Right kidney (tissue), 1 donor: ENCODE measurements at regions not wholly inside any gene's neighbourhood (a gene's known extent, or its start where the extent isn't known, plus 50 kb on each side); places are given as distances from the start of the nearest gene placed in this dataset.

Experiments used
- DNase-seq: peaks from one replicate; pipeline ENCODE4 v3.0.0-alpha.2; 2016

DNA sequence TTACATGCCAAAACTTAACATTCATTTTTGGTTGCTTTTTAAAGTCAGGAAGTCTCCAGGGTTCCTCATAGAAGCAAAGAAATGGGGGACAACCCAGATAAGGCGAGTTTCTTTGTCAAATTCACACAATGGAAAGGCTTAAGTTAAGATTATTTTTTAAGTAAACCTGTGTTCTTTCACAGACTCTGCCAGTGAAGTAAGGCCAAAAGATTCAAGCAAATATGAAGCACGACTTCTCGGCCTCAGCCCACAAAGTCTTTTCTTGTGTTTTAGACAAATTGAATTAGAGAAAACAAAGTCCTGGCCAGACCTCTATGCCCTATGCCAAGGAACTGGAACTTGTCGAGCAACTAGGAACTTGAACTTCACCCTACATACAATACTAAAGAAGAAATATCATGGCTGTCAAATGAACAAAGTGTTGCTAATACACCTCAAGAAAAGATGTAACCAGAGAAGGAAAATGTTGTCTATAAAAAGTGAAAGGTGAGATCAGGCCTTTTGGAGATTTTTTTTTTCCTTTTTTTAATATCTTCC, 540.0 kb upstream of the JARID2 start:
- no peak for DNase-seq

DNA sequence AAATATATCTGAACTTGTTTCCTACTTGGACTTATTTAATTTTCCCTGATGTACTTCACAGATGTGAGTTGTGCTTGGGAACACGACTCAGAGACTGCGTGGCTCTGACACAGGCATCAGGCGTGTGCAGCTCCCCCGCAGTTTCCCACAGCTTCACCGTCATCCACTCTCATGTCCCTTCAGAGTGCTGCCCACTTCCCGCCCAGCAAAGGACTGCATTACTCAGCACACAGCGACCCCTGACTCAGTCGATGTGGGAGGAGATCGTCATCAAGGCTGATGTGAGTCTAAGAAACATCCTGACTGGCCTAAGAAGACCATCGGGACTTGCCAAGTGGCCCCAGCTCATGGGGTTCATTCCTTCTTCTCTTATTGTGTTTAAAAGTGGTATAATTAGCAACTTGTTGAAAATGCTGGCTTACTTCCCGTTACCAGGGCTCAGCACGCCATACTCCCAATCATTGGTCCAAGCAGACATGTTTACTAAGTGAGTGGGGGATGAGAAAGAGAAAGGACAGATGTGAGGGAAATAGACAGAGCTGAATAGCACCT, 539.4 kb upstream of the JARID2 start:
- no peak for DNase-seq

DNA sequence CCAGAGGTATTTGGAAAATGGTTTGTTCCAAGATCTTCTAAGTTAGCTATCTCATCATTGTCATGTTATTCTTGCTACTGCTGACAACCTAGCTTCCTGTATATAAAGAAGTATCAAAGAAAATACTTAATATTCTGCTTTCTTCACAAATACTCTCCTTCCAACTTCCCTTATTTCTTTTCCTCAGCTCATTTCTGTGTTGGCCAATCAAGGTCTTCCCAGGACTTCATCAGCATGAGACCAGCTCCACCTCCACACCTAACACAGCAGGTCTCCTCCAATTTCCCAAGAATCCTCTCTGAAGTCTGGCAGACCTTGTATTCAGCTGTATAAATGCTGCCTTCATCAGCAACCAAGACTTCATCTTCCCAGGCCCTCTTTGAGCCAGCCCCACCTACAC, 538.6 kb upstream of the JARID2 start:
- DNase-seq: no peak

DNA sequence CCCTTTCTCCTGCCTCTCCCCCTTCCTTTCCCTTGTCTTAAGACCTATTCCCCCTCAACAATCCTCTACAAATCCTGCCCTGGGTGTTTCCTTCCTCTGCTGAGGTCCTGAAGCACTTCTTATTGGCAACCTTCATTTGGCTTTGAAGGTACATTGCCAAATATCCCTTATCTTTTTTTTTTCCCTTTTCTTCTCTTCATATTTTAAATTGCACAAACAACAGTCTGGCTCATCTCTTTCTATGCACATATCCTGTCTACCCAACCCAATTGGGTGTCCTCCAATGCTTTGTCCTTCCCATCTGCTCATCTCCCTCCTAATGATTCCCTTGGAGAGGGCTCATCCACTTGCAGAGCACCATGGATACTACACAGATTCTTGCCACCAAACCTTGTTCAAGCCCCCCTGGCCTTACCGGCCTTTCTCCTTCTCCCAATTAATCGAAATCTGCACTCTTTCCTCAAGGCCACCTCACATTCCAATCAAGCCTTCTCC, 537.9 kb upstream of the JARID2 start:
- DNase-seq: no peak

DNA sequence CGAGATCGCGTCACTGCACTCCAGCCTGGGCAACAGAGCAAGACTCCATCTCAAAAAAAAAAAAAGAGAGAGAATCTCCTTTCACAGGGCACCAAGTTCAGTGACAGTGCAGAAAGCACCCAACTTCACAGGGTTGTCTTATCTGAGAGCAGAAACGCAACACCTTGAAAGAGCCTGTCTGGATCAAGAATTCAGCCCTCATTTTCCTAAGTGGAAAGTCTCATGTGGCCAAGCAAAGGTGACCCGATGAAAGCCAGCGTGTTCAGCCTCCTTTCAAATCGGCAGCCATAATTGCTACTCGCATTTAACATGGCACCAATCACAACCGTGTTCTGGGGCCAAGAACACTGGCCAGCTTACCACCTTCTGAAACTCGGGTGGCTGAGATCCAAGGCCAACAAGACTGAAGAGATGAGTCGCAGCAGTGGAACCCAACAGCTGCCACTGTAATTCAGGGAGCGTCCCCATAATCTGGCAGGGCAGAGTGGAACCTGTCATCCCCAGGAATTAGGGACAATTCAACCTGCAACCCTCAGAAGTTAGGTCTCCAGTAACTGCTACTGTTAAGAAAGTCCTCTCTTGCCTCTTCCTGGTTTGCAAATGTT, 536.7 kb upstream of the JARID2 start:
- no peak for DNase-seq

DNA sequence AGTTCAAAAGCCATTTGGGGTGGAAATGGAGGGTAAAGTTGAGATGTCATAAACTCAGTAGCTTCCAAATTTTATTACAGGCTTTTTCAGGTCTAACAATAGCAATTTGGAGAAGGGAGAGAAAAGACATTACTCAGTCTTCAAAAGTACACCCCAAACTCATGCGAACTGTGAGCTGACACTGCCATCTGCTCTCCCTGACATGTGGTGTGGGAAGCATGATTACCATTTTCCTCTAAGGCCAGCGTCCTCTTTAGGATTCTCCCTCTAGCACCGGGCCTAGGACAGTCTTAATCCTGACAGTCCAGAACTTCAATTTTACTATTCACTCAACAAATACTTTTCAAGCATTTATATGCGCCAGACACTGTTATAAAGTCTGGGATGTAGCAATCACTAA, 536.0 kb upstream of the JARID2 start:
- DNase-seq: no peak

DNA sequence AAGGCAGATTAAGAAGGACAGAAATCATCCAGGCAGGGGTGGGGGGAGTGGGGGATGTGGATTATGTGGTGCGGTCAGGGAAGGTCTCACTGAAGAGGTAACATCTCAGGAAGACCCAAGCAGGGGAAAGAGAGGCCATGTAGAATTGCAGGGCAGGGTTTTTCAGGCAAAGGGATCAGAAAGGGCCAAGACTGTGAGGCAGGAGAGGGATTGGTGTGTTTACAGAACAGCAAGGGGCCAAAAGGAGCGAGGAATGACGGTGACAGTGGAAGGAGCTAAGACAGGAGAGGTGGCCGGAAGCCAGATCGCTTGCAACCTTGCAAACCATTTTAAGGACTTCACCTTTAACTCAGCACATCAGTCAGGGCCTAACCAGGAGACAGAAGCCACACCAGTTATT, 535.4 kb upstream of the JARID2 start:
- no peak for DNase-seq

DNA sequence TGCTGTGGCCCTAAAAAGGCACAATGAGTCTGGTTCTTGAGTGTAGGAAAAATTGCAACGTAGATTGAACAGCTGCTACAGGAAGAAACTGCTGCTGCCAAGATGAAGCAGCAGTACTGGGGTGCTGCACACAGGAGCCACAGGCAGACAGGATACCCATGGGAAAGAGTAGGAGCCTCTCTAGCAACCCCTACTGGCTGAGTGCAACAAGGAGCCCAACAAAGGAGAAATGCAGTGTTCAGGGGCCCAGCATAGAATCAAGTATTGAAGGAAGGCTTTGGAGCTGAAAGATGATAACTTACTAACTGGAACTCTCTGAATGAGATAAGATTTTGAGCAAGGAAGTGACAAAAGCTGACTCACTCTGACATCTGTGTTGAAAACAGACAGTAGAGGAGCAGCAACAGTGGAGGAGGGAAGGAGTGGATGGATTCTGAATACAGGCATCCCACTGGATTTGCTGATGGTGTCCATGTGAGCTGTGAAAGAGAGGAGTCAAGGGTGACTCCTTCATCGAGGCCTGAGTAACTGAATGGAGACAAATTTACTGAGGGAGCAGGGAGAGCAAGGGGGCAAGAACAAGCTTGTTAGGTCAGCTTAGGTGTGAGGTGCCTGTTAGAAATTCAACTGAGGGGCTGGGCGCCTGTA, 534.7 kb upstream of the JARID2 start:
- DNase-seq: no peak

DNA sequence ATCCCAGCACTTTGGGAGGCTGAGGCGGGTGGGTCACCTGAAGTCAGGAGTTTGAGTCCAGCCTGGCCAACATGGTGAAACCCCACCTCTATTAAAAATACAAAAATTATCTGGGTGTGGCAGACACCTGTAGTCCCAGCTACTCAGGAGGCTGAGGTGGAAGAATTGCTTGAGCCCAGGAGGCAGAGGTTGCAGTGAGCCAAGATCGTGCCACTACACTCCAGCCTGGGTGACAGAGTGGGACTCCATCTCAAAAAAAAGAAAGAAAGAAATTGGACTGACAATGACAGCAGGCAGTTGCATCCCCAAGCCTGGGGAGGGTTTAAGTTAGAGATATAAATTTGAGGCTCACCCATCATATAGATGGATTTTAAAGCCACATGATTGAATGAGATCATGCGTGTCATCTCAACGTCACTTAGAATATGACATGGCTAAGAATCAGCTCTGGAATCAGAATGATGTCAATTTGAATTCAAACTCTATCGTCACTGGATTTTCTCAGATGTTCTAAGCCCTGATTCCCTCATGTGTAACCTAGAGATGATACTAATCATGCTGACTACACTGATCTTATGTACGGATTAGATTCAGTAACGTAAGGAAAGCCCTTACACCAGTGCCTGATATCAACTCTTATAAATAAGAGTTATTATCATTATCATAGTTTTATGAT, 534.0 kb upstream of the JARID2 start:
- no peak for DNase-seq

DNA sequence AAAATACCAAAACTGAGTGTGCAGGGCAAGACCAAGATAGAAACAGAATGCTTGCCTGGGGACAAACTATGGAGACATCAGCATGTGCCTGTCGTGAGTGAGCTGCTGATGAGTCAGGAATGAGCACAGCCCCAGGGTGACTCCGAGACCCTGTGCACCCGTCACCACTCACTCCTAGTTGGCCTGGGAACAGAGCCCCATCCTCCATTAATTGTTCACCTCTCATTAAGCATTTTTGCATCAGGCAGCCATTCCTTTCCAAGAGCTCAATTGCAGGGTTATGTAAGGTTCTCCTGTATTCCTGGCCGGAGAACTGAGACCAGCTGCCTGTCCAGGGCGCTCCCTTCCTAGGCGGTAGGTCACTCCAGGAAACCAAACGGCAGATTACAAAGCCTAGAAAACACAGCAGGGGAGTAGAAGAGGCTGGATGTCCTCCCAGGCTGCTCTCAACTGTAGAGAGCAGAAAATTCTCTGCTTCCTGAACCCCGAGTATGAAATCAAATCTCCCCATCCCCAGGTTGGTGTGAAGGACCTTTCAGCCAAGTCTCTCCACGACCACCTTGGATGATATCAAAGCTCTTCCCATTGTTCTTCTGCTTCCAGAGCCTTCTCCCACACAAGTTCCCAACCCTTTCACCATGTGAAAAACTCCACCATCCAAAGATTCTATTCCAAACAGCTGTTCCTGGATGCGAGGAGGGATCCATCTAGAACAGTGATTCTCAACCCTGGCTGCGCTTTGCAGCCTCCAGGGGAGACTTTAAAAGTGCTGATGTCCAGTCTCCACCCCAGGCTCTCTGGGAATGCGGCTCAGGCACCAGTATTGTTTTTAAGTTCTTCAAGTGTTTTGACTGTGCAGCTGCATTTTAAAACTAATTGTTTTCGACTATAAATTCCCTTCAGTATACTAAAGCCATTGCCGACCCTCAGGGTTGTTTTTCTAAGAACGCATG, 532.6 kb upstream of the JARID2 start:
- DNase-seq: no peak

DNA sequence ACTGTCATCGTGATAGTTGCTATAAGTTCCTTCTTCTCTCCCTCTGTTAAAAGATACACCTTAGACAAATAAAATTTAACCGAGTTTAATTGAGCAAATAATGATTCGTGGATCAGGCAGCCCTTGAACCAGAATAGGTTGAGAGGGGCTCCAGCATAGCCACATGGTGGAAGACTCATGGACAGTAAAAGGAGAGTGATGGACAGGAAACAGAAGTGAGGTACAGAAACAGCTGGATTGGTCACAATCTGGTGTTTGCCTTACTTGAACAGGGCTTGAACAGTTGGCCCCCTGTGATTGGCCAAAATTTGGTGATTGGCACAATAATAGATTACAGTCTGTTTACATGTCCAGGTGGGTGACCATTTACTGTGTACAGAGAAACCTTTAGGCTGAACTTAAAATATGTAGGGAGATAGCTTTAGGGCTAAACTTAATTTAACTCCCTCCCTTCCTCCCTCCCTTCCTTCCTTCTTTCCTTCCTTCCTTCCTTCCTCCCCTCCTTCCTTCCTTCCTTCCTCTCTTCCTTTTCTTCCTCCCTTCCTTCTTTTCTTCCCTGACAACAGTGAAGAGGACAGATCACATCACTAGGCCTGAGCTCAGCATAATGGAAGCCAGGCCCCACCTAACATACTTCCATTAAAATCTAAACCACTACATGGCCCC, 531.8 kb upstream of the JARID2 start:
- DNase-seq: no peak

DNA sequence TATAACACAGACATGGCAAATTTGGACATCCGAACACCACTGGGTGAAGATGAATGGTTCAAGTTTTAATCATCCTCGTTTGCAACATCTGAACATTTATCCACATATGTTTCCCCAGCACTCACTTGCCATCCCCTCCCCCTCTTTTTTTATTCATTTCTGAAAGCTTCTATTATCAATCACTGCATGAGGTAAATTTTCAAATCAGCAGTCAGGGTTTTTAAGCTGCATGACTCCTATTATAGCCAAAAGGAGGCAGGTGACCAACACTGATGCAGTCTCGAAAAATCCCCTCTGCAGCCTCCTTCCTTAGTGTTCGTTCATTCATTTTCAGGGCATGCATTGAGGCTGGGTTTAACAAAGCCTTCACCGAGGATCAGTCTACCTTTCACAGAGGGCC, 530.8 kb upstream of the JARID2 start:
- DNase-seq: no peak

DNA sequence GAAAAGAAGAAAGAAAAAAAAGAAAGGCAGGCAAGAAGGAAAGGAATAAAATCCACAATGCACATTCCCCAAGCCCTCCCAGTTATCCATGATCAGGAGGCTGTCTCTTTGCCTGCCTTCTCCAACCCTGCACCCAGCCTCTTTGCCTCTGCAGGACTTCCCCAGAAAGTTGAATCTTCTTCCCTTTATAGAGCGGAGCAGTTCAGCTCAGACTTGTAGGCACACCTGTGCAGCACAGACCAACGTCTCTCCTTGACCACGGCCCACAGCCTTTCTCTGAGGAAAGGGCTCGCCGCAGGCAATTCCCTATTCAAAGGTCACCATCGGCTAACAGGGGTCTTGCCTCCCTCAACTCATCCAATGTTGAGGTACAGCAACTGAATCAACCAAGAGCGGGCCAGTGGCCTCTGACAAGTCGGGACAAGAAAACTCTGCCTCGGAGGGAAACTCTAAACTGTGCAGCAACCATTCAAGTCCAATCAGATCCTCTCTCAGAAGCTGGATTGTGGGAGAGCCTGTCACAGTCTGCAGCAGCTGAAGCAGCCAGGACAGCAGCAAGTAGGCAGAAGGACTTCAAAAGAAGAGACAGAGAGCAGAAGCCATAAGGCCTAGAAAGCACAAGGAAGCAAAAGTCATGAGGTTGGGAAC, 529.2 kb upstream of the JARID2 start:
- DNase-seq: no peak

DNA sequence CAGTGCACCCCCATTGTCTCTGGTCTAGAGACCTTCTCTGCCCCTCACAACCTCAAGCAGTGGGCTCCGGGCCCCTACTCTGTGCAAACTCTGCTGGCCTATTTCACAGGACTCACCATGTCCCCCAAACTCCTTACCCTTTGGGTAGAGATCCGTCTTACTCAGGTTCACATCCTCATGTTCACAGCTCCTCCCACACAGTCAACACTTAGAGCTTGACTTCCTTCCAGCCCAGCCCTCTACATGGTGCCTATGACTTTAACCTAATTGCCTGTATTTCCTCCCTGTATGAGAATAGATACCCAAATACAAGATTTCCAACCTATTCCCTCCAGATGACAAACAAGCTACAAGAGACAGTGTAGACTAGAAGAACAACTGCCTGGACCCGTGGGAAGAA, 528.6 kb upstream of the JARID2 start:
- no peak for DNase-seq

DNA sequence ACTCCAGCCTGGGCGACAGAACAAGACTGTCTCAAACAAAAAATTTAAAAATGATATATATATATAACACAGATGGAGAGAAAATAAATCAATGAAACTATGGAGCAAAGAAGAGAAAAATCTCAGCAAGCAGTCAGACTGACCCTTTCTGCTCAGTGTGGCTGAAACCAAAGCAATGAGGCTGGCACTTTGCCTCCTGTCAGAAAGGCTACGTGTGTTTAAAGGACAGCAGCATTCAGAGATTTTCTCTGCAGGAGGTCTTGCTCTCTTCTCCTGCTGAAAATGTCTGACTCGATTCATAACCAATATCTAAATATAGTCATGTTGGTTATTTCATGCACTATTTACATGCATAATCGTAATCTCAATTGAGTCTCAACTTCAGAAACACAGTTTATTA, 527.0 kb upstream of the JARID2 start:
- no peak for DNase-seq

DNA sequence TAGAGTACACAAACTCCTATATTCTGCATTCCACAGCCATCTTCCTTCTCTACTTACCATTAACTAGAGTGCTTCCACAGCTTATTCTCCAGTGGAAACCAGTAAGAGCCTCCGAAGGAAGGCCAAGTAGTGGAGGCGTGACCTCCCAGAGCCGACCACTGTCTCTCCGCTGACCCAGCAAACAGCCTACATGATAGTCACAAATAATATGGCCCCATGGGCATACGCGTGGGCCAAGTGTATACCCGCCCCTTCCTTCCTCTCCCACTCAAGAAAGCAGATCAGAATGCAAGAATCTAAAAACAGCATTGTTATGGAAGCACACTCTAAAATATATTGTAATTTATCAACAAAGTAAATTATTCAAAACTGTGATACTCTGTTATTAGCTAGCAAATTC, 526.6 kb upstream of the JARID2 start:
- DNase-seq: no peak

DNA sequence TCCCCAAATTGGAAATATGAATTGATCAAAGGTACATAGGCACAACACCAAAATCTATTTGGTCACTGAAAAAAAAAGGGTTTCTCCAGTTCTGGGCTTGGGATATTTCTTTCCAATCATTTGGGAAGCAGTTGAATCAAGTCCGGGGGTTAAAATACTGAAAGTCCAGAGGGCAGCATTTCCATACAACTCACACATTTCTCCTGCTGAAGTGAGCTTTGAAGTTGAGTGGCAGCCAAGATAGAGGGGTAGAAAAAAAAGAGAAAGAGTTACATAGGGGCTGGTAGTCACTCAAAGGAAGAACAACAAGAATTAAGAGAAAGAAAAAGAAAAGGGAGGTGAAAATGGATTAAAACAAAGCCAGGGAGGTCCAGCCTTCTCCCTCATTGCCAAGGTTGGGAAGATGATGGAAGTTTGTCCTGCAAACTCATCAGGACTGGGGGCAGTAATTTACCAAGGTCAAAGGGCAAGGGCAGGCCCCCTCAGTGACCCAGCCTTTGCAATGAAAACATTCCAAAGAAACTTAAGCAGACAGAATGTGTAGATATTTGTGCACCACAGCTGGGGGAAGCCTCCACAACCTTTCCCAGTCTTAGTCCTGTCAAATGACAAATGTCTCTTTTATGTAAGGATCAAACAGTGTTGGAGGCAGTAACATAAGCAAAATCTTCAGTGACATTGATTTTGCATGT, 525.3 kb upstream of the JARID2 start:
- DNase-seq: no peak

DNA sequence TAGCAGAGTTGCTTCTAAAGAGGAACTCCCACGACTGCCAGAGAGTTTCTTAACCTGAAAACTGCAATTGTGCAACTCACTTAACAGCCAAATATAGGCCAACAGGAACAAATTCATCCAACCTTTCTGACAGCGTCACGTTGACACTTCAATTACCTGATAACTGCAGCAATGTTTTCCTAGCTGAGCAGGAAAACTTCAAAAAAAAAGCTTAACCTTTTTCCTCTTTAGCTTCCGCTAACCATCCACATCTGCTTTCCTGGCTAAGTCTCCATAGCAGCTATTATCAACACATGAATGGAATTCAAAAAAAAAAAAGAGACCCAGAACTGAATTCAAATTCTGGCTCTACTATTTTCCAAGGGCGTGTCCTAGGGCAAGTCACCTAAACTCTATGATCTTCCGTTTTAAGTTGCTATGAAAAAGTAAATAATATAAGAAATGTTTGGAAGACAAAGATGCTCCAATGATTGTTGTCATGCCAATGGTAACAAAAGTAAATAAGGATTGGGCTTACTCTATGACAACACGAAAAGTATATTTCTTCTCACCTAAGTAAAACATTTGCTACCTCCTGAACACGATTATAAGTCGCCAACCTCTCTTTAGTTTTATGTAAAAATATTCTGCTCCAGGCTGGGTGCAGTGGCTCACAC, 524.6 kb upstream of the JARID2 start:
- DNase-seq: no peak

DNA sequence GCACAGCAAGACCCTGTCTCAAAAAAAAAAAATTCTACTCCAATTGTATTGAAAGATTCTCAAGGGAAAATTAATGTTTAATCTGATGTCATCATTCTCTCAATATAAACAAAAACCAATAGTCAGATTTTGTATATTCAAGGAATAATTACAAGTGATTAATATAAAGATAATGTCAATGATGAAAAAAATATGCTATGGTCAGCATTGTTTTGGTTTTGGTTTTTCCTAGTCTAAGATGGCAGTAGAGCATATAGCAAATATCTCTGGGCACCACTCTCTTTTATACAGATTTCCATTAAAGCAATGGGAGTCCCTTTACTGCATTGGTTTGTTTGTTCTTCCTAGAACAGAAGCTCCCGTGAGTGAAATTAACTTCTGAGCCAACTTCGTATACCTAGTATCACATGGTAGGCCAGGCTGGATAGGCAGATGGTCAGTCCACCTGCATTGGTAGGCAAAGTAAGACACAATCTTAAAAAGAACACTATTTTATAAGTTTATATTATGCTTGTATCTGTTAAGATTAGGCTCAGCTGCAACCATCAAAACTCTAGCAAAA, 523.8 kb upstream of the JARID2 start:
- no peak for DNase-seq

DNA sequence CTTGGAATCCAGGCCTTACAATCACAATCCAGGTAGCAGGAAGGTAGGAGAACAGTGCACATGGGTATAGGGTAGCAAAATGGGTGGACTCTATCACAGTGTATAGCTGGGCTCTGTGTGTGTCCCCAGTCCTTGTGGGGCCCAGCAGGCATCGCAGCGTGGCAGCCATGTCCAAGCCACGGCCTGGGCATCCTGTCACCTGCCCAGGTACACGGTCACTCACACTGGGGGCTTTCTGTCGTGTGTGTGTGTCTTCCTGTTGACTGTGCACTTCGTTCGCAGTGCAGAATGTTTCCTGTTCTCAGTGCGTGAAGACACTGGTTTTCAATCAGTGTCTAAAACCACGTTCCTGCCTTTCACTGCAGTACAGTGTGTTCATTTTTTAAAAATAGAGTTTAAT, 523.2 kb upstream of the JARID2 start:
- DNase-seq: no peak
